Activated T-cell treated with anti-CD3 and anti-CD28 coated beads for 48 hours (primary cell): ENCODE measurements at regions not wholly inside any gene's neighbourhood (a gene's known extent, or its start where the extent isn't known, plus 50 kb on each side); places are given as distances from the start of the nearest gene placed in this dataset.
"Not testable (repeated sequence)": the region's sequence is repeated elsewhere in the genome, so short reads cannot be mapped to it uniquely, and the experiment has no call there.

ENCODE experiments used
- DNase-seq: peaks from one replicate; pipeline ENCODE4 v3.0.0-alpha.2; 2020; ENCODE audit warnings: low read depth

DNA sequence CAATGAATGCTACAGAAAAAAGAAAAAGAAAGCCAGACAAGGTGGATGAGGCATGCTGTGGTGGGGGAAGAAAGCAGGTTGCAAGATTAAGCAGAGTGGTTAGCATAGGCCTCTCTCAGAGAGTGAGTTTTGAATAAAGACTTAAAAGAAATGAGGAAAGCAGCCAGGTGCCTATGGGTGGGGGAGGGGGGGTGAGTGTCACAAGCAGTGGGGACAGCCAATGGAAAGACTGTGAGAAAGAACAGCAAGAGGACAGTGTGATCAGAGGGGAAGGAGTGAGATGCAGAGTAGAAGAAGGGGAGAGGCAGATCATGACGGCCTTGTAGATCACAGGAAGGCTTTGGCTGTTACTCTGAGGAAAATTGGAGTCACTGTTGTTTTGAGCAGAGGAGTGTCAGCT, 162.5 kb downstream of the SOX3 start:
- DNase-seq = no peak

GRCh38 chrX:140337263-140337662, 167.6 kb downstream of the SOX3 start:
- no peak for DNase-seq

- DNase-seq = no peak
Measured at GRCh38 chrX:140318296-140318695, 186.6 kb downstream of the SOX3 start.

DNA sequence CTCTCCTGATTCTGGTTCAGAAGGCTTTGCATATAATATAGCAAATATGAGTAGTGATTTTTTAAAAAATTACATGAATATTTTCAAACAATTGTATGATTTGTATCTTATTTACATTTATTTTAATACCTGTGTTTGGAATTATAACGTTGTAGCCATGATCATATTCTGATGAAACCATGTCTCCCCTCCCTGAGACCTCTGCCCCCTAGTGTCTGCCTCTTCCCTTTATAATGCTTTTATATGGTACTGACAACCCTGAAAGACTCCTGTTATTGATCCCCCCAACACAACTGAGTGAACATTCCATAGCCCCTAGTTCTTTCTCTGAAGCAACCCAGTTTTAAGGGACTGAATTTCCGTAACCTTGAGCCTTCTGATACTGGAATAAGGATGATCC, 187.4 kb downstream of the SOX3 start:
- DNase-seq = no peak

DNA sequence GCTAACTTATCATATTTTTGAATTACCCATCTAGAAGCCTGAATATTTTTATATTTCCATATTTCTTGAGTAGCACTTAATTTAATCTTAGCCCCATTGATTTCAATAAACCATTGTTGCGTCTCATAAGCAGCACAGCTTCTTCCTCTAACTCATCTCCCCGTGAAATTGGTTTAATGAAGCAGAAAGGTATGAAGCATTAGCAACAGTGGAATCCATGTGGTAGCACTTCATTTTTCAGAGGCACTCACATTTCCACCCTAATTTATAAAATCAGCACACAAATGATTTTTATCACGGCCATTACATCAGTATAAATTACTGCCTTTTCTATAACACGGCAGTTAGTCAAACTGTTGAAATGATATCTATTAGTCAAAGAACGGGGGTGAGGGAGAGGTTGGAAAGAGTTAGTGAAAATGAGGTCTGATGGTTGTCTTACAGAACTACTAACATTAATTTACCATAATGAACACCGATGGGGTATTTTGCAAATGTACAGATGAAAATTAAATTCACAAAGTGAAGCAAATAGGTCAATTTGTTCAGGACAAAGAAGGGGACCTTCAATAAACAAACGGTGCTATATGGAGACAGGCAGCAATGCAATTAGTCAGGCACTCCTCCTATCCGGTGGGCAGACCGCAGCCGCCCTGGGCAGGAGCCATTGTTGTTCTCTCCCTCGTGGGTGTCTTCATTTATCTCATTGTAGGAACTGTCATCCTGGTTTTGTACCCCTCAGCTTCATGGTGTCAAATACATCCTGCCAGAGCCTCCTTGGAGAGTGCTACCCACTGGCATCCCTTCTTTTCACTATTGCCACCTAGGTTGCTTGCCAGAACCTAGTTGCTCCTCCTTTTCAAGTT, 205.7 kb downstream of the SOX3 start:
- DNase-seq = no peak

GRCh38 chrX:140297273-140297672, 207.6 kb downstream of the SOX3 start:
- DNase-seq = no peak

DNA sequence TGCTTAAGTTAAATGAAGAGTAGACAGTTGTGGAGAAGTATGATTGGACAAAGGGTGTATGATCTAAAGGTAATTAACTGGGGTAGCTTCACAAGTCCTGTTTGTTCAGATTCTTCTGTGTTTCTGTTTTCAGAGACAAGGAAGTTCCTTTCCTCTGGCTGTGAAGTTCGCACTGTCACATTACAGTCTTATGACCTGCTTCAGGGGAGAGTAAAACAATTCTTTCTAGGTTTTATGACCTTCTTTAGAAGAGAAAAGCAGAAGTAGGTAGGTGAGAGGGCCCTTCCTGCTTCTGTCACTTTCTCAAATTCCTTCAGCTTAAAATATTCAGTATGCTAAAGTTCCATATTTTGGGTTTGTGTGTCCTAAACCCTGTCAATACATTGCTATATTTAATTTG, 211.9 kb downstream of the SOX3 start:
- DNase-seq = no peak

GRCh38 chrX:140292188-140292587, 212.7 kb downstream of the SOX3 start:
- no peak for DNase-seq

GRCh38 chrX:140274811-140275525, 229.9 kb downstream of the SOX3 start:
- DNase-seq = no peak

GRCh38 chrX:140273921-140274320, 230.9 kb downstream of the SOX3 start:
- no peak for DNase-seq

DNA sequence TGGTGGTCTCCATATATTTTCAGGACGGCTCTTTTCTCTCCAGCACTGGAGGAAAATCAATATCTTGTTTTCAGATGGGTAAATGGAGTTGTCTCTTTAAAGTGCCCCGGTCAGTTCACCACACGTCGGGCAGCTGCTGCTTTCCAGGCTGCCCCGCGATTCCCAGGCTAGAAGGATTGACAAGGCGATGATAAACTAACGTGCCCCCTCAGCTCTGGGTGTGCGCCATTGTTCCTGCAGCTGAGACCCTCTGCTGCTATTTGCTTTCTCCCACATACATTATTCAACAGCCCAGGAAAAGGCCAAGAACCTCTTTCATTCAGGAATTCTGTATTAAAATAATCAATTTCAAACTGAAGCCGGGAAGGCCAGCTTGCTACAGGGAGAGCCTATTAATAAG, 254.5 kb downstream of the SOX3 start:
- no peak for DNase-seq

- no peak for DNase-seq
Measured at GRCh38 chrX:140249088-140249487, 255.8 kb downstream of the SOX3 start.

DNA sequence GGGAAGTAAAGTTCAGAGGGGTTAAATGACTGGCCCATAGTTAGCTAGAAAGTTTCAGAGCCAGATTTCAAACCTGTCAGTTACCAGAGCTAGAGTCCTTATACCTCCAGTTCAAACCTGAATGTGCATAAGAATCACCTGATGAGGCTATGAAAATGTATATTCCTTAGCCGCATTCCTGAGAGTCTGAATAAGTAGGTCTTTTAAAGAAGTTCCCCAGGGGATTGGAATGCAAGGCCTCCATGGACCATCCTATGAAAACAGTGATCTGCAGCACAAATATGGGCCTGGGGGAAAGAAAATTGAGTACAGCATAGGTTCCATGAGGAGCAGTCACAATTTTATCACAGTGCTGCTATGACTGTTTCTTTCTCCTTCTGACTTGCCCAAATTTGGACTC, 263.9 kb upstream of the CXorf66 start:
- no peak for DNase-seq

DNA sequence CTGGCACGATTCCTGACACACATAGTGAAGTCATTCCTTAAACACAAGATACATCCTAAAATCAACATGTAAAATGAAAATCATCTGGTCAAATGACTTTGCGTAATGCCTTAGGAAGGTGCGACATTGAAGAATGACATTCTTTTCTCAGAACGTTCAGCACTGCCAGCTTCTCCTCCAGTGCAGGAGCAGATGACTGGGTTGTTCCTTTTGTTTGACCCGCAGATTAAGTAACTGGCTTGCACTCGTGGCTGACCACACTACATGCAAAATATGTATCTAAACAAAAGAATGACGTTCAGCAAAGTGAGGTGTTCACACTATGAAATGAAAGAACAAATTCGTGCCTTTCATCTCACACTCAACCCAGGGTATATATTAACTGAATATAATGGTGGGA, 260.7 kb upstream of the CXorf66 start:
- not testable (repeated sequence) for DNase-seq

DNA sequence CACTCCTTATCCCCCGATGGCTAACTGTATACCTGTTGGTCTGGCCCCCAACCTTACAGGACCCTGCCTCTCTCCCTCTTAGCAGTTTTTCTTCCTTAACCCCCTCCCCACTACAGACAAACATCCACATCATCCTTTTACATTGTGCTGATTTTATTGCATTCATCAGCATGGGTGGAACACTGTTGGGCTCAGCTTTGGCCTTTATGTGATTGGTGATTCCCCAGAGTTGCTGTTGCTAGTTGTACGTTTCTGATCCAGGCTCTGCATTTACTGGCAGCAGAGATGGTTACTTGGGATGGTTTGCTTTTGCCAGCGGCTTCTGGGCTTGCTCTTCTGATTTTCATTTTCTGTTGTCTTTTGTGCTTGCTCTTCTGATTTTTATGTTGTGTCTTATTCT, 250.6 kb upstream of the CXorf66 start:
- DNase-seq = not testable (repeated sequence)

- not testable (repeated sequence) for DNase-seq
Measured at GRCh38 chrX:140214518-140214917, 249.2 kb upstream of the CXorf66 start.

- DNase-seq = no peak
Measured at GRCh38 chrX:140206657-140207056, 241.3 kb upstream of the CXorf66 start.

DNA sequence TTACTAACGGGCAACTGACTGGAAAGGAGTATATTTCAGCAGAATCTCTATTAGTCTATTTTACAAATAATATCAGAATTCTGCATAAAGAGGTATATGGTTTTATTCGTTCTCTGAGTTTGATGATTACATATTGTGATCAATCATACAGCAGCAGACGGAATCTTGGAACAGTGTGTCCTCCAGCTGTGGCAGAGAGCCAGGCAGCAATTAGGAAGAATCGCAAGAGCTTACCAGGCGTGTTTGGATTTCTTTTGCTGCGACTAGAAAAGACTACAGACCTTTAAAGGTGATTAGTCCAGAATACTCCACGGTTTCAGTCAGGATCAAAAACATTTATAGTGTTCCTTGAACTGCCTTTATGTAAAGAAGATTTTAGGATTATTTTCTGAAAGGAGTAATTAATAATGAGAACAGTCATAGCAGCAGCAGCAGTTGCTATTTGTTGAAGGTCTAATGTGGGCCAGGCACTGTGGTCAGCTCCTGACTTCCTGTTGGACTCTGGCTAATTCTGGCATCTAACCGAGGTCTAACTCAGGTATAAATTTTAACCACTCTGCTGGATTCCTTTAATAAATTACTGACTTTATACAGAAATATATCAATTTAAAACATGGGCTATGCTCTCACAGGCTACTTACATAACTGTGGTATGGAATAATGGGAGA, 225.3 kb upstream of the CXorf66 start:
- DNase-seq = no peak

- DNase-seq = no peak
Measured at GRCh38 chrX:140180585-140180984, 215.3 kb upstream of the CXorf66 start.

- no peak for DNase-seq
Measured at GRCh38 chrX:140177821-140178220, 212.5 kb upstream of the CXorf66 start.

DNA sequence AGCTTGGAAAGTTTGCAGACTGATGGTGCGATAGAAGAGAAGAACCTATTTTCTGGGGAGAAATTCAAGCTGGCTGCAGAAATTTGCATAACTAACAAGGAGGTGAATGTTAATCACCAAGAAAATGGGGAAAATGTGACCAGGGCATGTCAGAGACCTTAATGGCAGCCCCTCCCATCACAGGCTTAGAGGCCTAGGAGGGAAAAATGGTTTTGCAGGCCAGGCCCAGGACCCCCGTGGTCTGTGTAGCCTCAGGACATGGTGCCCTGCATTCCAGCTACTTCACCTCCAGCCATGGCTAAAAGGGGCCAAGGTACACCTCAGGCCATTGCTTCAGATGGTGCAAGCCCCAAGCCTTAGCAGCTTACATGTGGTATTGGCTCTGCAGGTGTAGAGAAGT, 207.1 kb upstream of the CXorf66 start:
- no peak for DNase-seq

DNA sequence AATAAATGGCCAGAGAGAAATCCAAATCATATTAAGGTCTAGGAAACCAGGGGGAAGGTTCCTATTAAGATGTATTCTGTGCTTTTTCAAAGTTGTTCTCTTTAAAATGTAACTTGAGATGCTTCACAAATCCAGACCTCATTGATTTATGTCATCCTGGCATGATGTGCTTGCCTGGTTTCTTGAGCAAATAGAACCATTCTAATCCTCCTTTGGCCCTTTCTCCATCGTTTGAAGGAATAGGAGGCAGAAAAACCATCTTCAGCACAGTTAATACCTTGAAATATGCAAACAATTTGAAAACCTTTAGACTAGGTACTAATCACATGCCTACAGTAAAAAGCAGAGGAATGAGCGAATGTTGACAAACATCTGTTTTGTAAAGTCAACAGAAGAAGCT, 202.2 kb upstream of the CXorf66 start:
- DNase-seq = no peak

GRCh38 chrX:140165849-140166248, 200.5 kb upstream of the CXorf66 start:
- DNase-seq = no peak
